ENCODE measurements at regions not wholly inside any gene's neighbourhood (a gene's known extent, or its start where the extent isn't known, plus 50 kb on each side); places are given as distances from the start of the nearest gene placed in this dataset.

- Mint-ChIP-seq H3K4me3 (no peak overlapping the region), H3K4me1 (no peaks in the 10 kb centered on the region), H3K9me3 (no peaks in the 10 kb centered on the region), H3K27me3 (ENCODE audit: low read depth in 2 of 2) (peaks cover 8 to 11% of the 10 kb centered on the region in 2 donors), H3K36me3 (no peaks in the 10 kb centered on the region), H3K27ac (no peak overlapping the region)
- Histone ChIP-seq H3K4me3 (ENCODE audit: low read length) (no peak overlapping the region), H3K36me3 (ENCODE audit: control insufficient read depth, insufficient read depth, low read length) (no peaks in the 10 kb centered on the region), H3K27ac (ENCODE audit: low read length) (no peak overlapping the region), H3K4me1 (ENCODE audit: control insufficient read depth, insufficient read depth, low read length) (no peaks in the 10 kb centered on the region), H3K27me3 (ENCODE audit: control insufficient read depth, insufficient read depth, low read length) (no peaks in the 10 kb centered on the region), H3K9me3 (ENCODE audit: control insufficient read depth, insufficient read depth, low read length) (no peaks in the 10 kb centered on the region)
- no peak for TF ChIP-seq CTCF (IDR thresholded peaks at IDR 0.05)
- 80% methylated on average over 4 of the region's 4 CpGs for WGBS (ENCODE audit: insufficient coverage)
- no peak for DNase-seq
- intact Hi-C loops (cut with micrococcal nuclease): no loop called here
- ATAC-seq: no peak
Measured at GRCh38 chr11:45565446-45565988, 99.9 kb downstream of the CHST1 start.

- WGBS (ENCODE audit: insufficient coverage): 59% methylated on average over 10 of the region's 10 CpGs
- H3K4me3 ChIP-seq (ENCODE audit: low read length): no peak overlapping the region
- TF ChIP-seq CTCF (IDR thresholded peaks at IDR 0.05): no peak
- intact Hi-C loops (cut with micrococcal nuclease): no loop called here
- no peaks in the 10 kb centered on the region for H3K9me3 Mint-ChIP-seq
- no peak for DNase-seq
- H3K4me1 Mint-ChIP-seq: no peaks in the 10 kb centered on the region
- H3K36me3 ChIP-seq (ENCODE audit: control insufficient read depth, insufficient read depth, low read length): no peaks in the 10 kb centered on the region
- H3K27me3 Mint-ChIP-seq (ENCODE audit: low read depth in 2 of 2): peaks cover 10 to 11% of the 10 kb centered on the region in 2 donors
- ATAC-seq: no peak
- H3K9me3 ChIP-seq (ENCODE audit: control insufficient read depth, insufficient read depth, low read length): no peaks in the 10 kb centered on the region
- H3K4me3 Mint-ChIP-seq: no peak overlapping the region
- no peaks in the 10 kb centered on the region for H3K27me3 ChIP-seq (ENCODE audit: control insufficient read depth, insufficient read depth, low read length)
- H3K36me3 Mint-ChIP-seq: no peaks in the 10 kb centered on the region
- no peaks in the 10 kb centered on the region for H3K4me1 ChIP-seq (ENCODE audit: control insufficient read depth, insufficient read depth, low read length)
- H3K27ac Mint-ChIP-seq: no peak overlapping the region
- H3K27ac ChIP-seq (ENCODE audit: low read length): no peak overlapping the region
Measured at GRCh38 chr11:45563810-45564209, 101.6 kb downstream of the CHST1 start.

- 51% methylated on average over 2 of the region's 2 CpGs for WGBS (ENCODE audit: insufficient coverage)
- no peaks in the 10 kb centered on the region for H3K9me3 ChIP-seq (ENCODE audit: control insufficient read depth, insufficient read depth, low read length)
- H3K4me1 ChIP-seq (ENCODE audit: control insufficient read depth, insufficient read depth, low read length): no peaks in the 10 kb centered on the region
- Mint-ChIP-seq H3K27me3 (ENCODE audit: low read depth in 2 of 2) (peaks cover 10 to 11% of the 10 kb centered on the region in 2 donors), H3K4me1 (no peaks in the 10 kb centered on the region), H3K4me3 (no peak overlapping the region), H3K36me3 (no peaks in the 10 kb centered on the region), H3K9me3 (no peaks in the 10 kb centered on the region), H3K27ac (no peak overlapping the region)
- no peaks in the 10 kb centered on the region for H3K36me3 ChIP-seq (ENCODE audit: control insufficient read depth, insufficient read depth, low read length)
- H3K27me3 ChIP-seq (ENCODE audit: control insufficient read depth, insufficient read depth, low read length): no peaks in the 10 kb centered on the region
- no peak overlapping the region for H3K4me3 ChIP-seq (ENCODE audit: low read length)
- TF ChIP-seq CTCF (IDR thresholded peaks at IDR 0.05): no peak
- intact Hi-C loops (cut with micrococcal nuclease): no loop called here
- H3K27ac ChIP-seq (ENCODE audit: low read length): no peak overlapping the region
- no peak for ATAC-seq
- DNase-seq: no peak
Measured at GRCh38 chr11:45563171-45563570, 102.3 kb downstream of the CHST1 start.

GRCh38 chr11:45560913-45561281, 104.5 kb downstream of the CHST1 start:
- H3K9me3 Mint-ChIP-seq: no peaks in the 10 kb centered on the region
- ATAC-seq (no peak), DNase-seq (no peak)
- no peaks in the 10 kb centered on the region for H3K27me3 ChIP-seq (ENCODE audit: control insufficient read depth, insufficient read depth, low read length)
- H3K27ac ChIP-seq (ENCODE audit: low read length): no peak overlapping the region
- 76% methylated on average over 12 of the region's 12 CpGs for whole genome bisulfite sequencing (ENCODE audit: insufficient coverage)
- peaks cover 16 to 18% of the 10 kb centered on the region in 2 donors for H3K27me3 Mint-ChIP-seq (ENCODE audit: low read depth in 2 of 2)
- no peak overlapping the region for H3K27ac Mint-ChIP-seq
- no peak overlapping the region for H3K4me3 Mint-ChIP-seq
- no peak for TF ChIP-seq CTCF (IDR thresholded peaks at IDR 0.05)
- intact Hi-C loops (cut with micrococcal nuclease): no loop called here
- no peaks in the 10 kb centered on the region for H3K4me1 Mint-ChIP-seq
- no peaks in the 10 kb centered on the region for H3K36me3 Mint-ChIP-seq
- peaks cover 4% of the 10 kb centered on the region for H3K9me3 ChIP-seq (ENCODE audit: control insufficient read depth, insufficient read depth, low read length)
- no peaks in the 10 kb centered on the region for H3K4me1 ChIP-seq (ENCODE audit: control insufficient read depth, insufficient read depth, low read length)
- H3K36me3 ChIP-seq (ENCODE audit: control insufficient read depth, insufficient read depth, low read length): no peaks in the 10 kb centered on the region
- H3K4me3 ChIP-seq (ENCODE audit: low read length): no peak overlapping the region

All from natural killer cell (primary cell).